ENCODE measurements at regions not wholly inside any gene's neighbourhood (a gene's known extent, or its start where the extent isn't known, plus 50 kb on each side); places are given as distances from the start of the nearest gene placed in this dataset.

GRCh38 chr5:133749331-133749985 lies 137.1 kb upstream of the FSTL4 start:
- DNase-seq (ENCODE audit: extremely low spot score, insufficient read length, low read depth): no peak
- no peak for FAIRE-seq

- FAIRE-seq (no peak), DNase-seq (ENCODE audit: extremely low spot score, insufficient read length, low read depth) (peak; percentile 5)
Measured at GRCh38 chr5:133746834-133747233, 134.5 kb upstream of the FSTL4 start.

GRCh38 chr5:133744960-133745308 lies 132.6 kb upstream of the FSTL4 start:
- FAIRE-seq (no peak), DNase-seq (ENCODE audit: extremely low spot score, insufficient read length, low read depth) (no peak)

- no peak for FAIRE-seq
- DNase-seq (ENCODE audit: extremely low spot score, insufficient read length, low read depth): no peak
Measured at GRCh38 chr5:133744051-133744959, 132.0 kb upstream of the FSTL4 start.

- peak; percentile 8 for DNase-seq (ENCODE audit: extremely low spot score, insufficient read length, low read depth)
- no peak for FAIRE-seq
Measured at GRCh38 chr5:133742431-133742988, 130.2 kb upstream of the FSTL4 start.

GRCh38 chr5:133741818-133742355 lies 129.5 kb upstream of the FSTL4 start:
- FAIRE-seq: no peak
- no peak for DNase-seq (ENCODE audit: extremely low spot score, insufficient read length, low read depth)

GRCh38 chr5:133741396-133741795 lies 129.1 kb upstream of the FSTL4 start:
- DNase-seq (ENCODE audit: extremely low spot score, insufficient read length, low read depth) (no peak), FAIRE-seq (no peak)

- FAIRE-seq (no peak), DNase-seq (ENCODE audit: extremely low spot score, insufficient read length, low read depth) (no peak)
Measured at GRCh38 chr5:133739181-133739780, 126.9 kb upstream of the FSTL4 start.

GRCh38 chr5:133738271-133738670 lies 125.9 kb upstream of the FSTL4 start:
- no peak for FAIRE-seq
- DNase-seq (ENCODE audit: extremely low spot score, insufficient read length, low read depth): no peak

GRCh38 chr5:133736512-133736911 lies 124.2 kb upstream of the FSTL4 start:
- DNase-seq (ENCODE audit: extremely low spot score, insufficient read length, low read depth) (no peak), FAIRE-seq (no peak)

GRCh38 chr5:133735346-133735745 lies 123.0 kb upstream of the FSTL4 start:
- FAIRE-seq: no peak
- no peak for DNase-seq (ENCODE audit: extremely low spot score, insufficient read length, low read depth)

GRCh38 chr5:133734916-133735315 lies 122.6 kb upstream of the FSTL4 start:
- no peak for FAIRE-seq
- DNase-seq (ENCODE audit: extremely low spot score, insufficient read length, low read depth): no peak

- FAIRE-seq (no peak), DNase-seq (ENCODE audit: extremely low spot score, insufficient read length, low read depth) (no peak)
Measured at GRCh38 chr5:133732536-133732935, 120.2 kb upstream of the FSTL4 start.

GRCh38 chr5:133731951-133732350 lies 119.6 kb upstream of the FSTL4 start:
- DNase-seq (ENCODE audit: extremely low spot score, insufficient read length, low read depth) (no peak), FAIRE-seq (no peak)

- FAIRE-seq (no peak), DNase-seq (ENCODE audit: extremely low spot score, insufficient read length, low read depth) (no peak)
Measured at GRCh38 chr5:133730866-133731265, 118.5 kb upstream of the FSTL4 start.

- FAIRE-seq (no peak), DNase-seq (ENCODE audit: extremely low spot score, insufficient read length, low read depth) (no peak)
Measured at GRCh38 chr5:133730346-133730745, 118.0 kb upstream of the FSTL4 start.

GRCh38 chr5:133729800-133730199 lies 117.5 kb upstream of the FSTL4 start:
- FAIRE-seq: no peak
- DNase-seq (ENCODE audit: extremely low spot score, insufficient read length, low read depth): no peak

- no peak for FAIRE-seq
Measured at GRCh38 chr5:133728475-133728874, 116.1 kb upstream of the FSTL4 start.

GRCh38 chr5:133727636-133728035 lies 115.3 kb upstream of the FSTL4 start:
- no peak for DNase-seq (ENCODE audit: extremely low spot score, insufficient read length, low read depth)
- FAIRE-seq: no peak

More at GRCh38 chr5:133728475-133728874, 116.1 kb upstream of the FSTL4 start:
- DNase-seq (ENCODE audit: extremely low spot score, insufficient read length, low read depth): no peak

GRCh38 chr5:133723651-133724366 lies 111.5 kb upstream of the FSTL4 start:
- DNase-seq (ENCODE audit: extremely low spot score, insufficient read length, low read depth): no peak
- FAIRE-seq: no peak
